ENCODE measurements at regions not wholly inside any gene's neighbourhood (a gene's known extent, or its start where the extent isn't known, plus 50 kb on each side); places are given as distances from the start of the nearest gene placed in this dataset.
"Not testable (repeated sequence)": the region's sequence is repeated elsewhere in the genome, so short reads cannot be mapped to it uniquely, and the experiment has no call there.

- TF ChIP-seq CTCF (conservative IDR thresholded peaks at IDR 0.05; ENCODE audit: low read depth, low read length); EZH2 (IDR thresholded peaks at IDR 0.05; ENCODE audit: low read length, unreplicated experiment): not testable (repeated sequence)
These were observed 1324.0 kb downstream of the XPNPEP1 start for GRCh38 chr10:108599317-108599716.
